B cell (primary cell): ENCODE measurements at regions not wholly inside any gene's neighbourhood (a gene's known extent, or its start where the extent isn't known, plus 50 kb on each side); places are given as distances from the start of the nearest gene placed in this dataset.

Source experiments
- ATAC-seq: fragments of 200-7000 bp; cut with Tn5 transposase; one replicate; pipeline ENCODE4 v1.10.0; 2021; ENCODE audit warnings: low read depth, mild to moderate bottlenecking, moderate number of reproducible peaks, moderate library complexity
- CTCF ChIA-PET: fragments of 350-600 bp; sonication (Branson Sonifier 250); formaldehyde crosslinking; loops from one replicate; lab custom pipeline; 2021; ENCODE audit warnings: antibody characterized with exemption, inconsistent platforms; lab: Charles Lee
- POLR2A ChIA-PET: fragments of 350-600 bp; sonication (Branson Sonifier 250); formaldehyde crosslinking; loops from one replicate; lab custom pipeline; 2021; ENCODE audit warnings: antibody characterized with exemption; lab: Charles Lee
- DNase-seq: peaks from one replicate; pipeline ENCODE4 v3.0.0; 2013
- H2AFZ ChIP-seq: 2 replicates; pipeline ENCODE4 v1.6.1; 2012; ENCODE audit warnings: mild to moderate bottlenecking, low read depth, low read length; ENCODE audit not compliant: insufficient read depth, poor library complexity, severe bottlenecking
- H3K27ac ChIP-seq, 2 donors: 1 replicate in 1 of 2; 2 replicates in 1 of 2; pipeline ENCODE4 v1.5.1; 2012 to 2013; ENCODE audit warnings: low read length in 2 of 2, mild to moderate bottlenecking in 2 of 2, moderate library complexity in 1 of 2
- H3K27me3 ChIP-seq, 4 experiments: fragments of 200-600 bp in 1 of 4; sonication (generic) in 1 of 4; replicated peaks in 1 of 4; 1 replicate in 2 of 4; 2 replicates in 2 of 4; pipeline versions ENCODE4 v1.6.1 to v1.7.0; 2013 to 2016; ENCODE audit warnings: low read length in 3 of 4, mild to moderate bottlenecking in 2 of 4, mixed read lengths in 1 of 4, moderate library complexity in 1 of 4; ENCODE audit not compliant: insufficient read depth in 4 of 4, control insufficient read depth in 3 of 4; ENCODE audit errors: control extremely low read depth in 1 of 4
- H3K36me3 ChIP-seq, 2 experiments: replicated peaks in 1 of 2; 1 replicate in 1 of 2; 2 replicates in 1 of 2; pipeline versions ENCODE4 v1.6.1 to v1.7.1; 2013; ENCODE audit warnings: low read length in 1 of 2; ENCODE audit not compliant: insufficient read depth in 2 of 2, control insufficient read depth in 1 of 2; ENCODE audit errors: control extremely low read depth in 1 of 2, extremely low read depth in 1 of 2
- H3K4me1 ChIP-seq, 2 donors: fragments of 200-600 bp in 1 of 2; sonication (generic) in 1 of 2; 1 replicate in 1 of 2; 2 replicates in 1 of 2; pipeline versions ENCODE4 v1.5.1 to v1.6.1; 2013 to 2017; ENCODE audit warnings: low read length in 2 of 2; ENCODE audit not compliant: control insufficient read depth in 2 of 2, insufficient read depth in 2 of 2
- H3K4me2 ChIP-seq: replicated peaks from 2 replicates; pipeline ENCODE3; 2012; ENCODE audit warnings: mild to moderate bottlenecking, low read depth, low read length; ENCODE audit not compliant: poor library complexity, severe bottlenecking
- H3K4me3 ChIP-seq, 5 experiments: fragments of 200-600 bp in 1 of 5; sonication (generic) in 1 of 5; 1 replicate in 3 of 5; 2 replicates in 2 of 5; pipeline versions ENCODE4 v1.5.1 to v1.7.0; 2011 to 2016; ENCODE audit warnings: low read length in 4 of 5, mild to moderate bottlenecking in 4 of 5, low read depth in 2 of 5, control low read depth in 1 of 5, moderate library complexity in 1 of 5; ENCODE audit not compliant: insufficient read depth in 1 of 5; ENCODE audit errors: control extremely low read depth in 1 of 5, extremely low read depth in 1 of 5
- H3K79me2 ChIP-seq: fragments of 200-600 bp; sonication (generic); one replicate; pipeline ENCODE4 v1.6.0; 2016; ENCODE audit warnings: low read length; ENCODE audit not compliant: control insufficient read depth, insufficient read depth
- H3K9ac ChIP-seq: fragments of 200-600 bp; sonication (generic); 2 replicates; pipeline ENCODE4 v1.6.1; 2017; ENCODE audit warnings: mild to moderate bottlenecking, low read length, moderate library complexity
- H3K9me3 ChIP-seq, 3 donors: one replicate each; pipeline versions ENCODE4 v1.6.1 to v1.7.1; 2013; ENCODE audit warnings: low read length in 2 of 3; ENCODE audit not compliant: control insufficient read depth in 2 of 3, insufficient read depth in 1 of 3; ENCODE audit errors: control extremely low read depth in 1 of 3
- H4K20me1 ChIP-seq: 2 replicates; pipeline ENCODE4 v1.6.0; 2012; ENCODE audit warnings: mild to moderate bottlenecking, low read length; ENCODE audit not compliant: insufficient read depth, control insufficient read depth, poor library complexity, severe bottlenecking
- H3K27ac Mint-ChIP-seq: one replicate; pipeline ENCODE4 v1.8.0; 2021; ENCODE audit warnings: mixed read lengths
- H3K27me3 Mint-ChIP-seq: one replicate; pipeline ENCODE4 v1.8.0; 2021; ENCODE audit warnings: mixed read lengths
- H3K4me1 Mint-ChIP-seq: one replicate; pipeline ENCODE4 v1.8.0; 2021; ENCODE audit warnings: mixed read lengths
- H3K4me3 Mint-ChIP-seq: one replicate; pipeline ENCODE4 v1.8.0; 2021; ENCODE audit warnings: mixed read lengths
- H3K9me3 Mint-ChIP-seq: one replicate; pipeline ENCODE4 v1.8.0; 2022; ENCODE audit warnings: mixed read lengths; ENCODE audit not compliant: insufficient read depth
- EZH2 ChIP-seq: IDR thresholded peaks from 2 replicates; pipeline ENCODE4 v1.6.1; 2012; ENCODE audit warnings: borderline replicate concordance, low read depth, mild to moderate bottlenecking, moderate library complexity, low read length; ENCODE audit not compliant: insufficient read depth, poor library complexity, severe bottlenecking
- WGBS: methylation state at CpG from one replicate; pipeline ENCODE4 v1.1.5; 2013; ENCODE audit warnings: missing lambda C conversion rate; ENCODE audit not compliant: insufficient coverage; 5-methylcytosine and 5-hydroxymethylcytosine counted together
- intact Hi-C: fragments of 100-400 bp; cut with micrococcal nuclease; formaldehyde crosslinking; loops from one replicate; pipeline ENCODE4 v1.10.0; 2022
- TF ChIP-seq, protein P1 (sequence below): fragments of 200-600 bp; IDR thresholded peaks from one replicate; pipeline ENCODE4 v1.8.0; 2022; ENCODE audit warnings: antibody characterized with exemption, mild to moderate bottlenecking

DNA sequence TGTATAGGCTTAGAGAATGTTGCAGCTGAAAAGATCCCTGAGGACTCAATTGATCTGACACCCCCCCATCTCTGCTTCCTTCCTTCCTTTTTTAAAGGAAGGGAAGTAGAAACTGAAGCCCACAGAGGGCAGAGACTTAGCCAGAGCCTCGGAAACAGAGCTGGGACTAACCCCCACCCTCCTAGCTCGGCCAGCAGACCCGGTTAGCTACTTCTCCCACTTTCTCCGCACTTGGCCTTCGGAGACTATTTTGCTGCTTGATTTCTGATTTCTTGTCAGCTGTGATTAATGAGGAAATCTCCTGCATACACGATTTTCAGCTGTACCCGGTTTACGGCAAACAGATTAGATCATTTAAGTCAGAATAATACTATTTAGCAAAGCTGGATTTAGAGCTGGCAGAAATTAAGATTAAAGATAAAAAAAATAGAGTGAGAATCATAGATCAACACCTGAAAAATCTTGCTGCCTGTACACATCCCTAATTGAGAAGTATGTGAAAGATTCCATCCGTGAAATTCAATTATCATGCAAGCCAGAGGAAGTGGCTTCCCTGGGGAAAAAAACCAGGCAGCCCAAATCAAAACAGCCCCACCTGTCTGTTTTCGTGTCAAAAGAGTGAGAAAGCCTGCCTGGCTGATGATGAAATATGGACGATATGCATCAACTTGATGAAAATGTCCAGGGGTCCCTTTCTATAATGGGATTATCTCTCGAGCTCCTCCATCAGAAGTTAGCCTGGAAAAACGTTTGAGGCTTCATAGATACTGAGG is 159.5 kb upstream of the SHB start:
- no peak overlapping the region for H3K4me3 Mint-ChIP-seq
- H3K4me3 ChIP-seq, result no peak overlapping the region
- H3K27ac Mint-ChIP-seq, result no peak overlapping the region
- H3K27ac ChIP-seq, result no peak overlapping the region
- peaks cover 13% of the 10 kb centered on the region for H3K4me1 Mint-ChIP-seq
- H3K9me3 Mint-ChIP-seq, result no peaks in the 10 kb centered on the region
- H3K9me3 ChIP-seq, result no peaks in the 10 kb centered on the region
- H2AFZ ChIP-seq, result no peak overlapping the region
- no peaks in the 10 kb centered on the region for H4K20me1 ChIP-seq
- peaks cover 54% of the 10 kb centered on the region for H3K27me3 Mint-ChIP-seq
- H3K4me1 ChIP-seq, result peaks cover 3 to 11% of the 10 kb centered on the region in 2 donors
- intact Hi-C loops, result loop anchor here (10.0 kb wide), 1 partner anchor 54 kb away; no protein-coding TSS in a partner anchor
- no peak overlapping the region for H3K4me2 ChIP-seq
- H3K79me2 ChIP-seq, result no peaks in the 10 kb centered on the region
- no CpG with 5 or more reads among the region's 13 CpGs for WGBS
- ChIA-PET CTCF (no interaction called here), POLR2A (no interaction called here)
- H3K27me3 ChIP-seq, result peaks cover 0 to 12% (median 3%) of the 10 kb centered on the region in 4 experiments
- no peak for DNase-seq
- H3K9ac ChIP-seq, result no peak overlapping the region
- ATAC-seq, result no peak
- TF ChIP-seq, protein P1, sequence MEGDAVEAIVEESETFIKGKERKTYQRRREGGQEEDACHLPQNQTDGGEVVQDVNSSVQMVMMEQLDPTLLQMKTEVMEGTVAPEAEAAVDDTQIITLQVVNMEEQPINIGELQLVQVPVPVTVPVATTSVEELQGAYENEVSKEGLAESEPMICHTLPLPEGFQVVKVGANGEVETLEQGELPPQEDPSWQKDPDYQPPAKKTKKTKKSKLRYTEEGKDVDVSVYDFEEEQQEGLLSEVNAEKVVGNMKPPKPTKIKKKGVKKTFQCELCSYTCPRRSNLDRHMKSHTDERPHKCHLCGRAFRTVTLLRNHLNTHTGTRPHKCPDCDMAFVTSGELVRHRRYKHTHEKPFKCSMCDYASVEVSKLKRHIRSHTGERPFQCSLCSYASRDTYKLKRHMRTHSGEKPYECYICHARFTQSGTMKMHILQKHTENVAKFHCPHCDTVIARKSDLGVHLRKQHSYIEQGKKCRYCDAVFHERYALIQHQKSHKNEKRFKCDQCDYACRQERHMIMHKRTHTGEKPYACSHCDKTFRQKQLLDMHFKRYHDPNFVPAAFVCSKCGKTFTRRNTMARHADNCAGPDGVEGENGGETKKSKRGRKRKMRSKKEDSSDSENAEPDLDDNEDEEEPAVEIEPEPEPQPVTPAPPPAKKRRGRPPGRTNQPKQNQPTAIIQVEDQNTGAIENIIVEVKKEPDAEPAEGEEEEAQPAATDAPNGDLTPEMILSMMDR, result no peak
- TF ChIP-seq EZH2, result no peak
- H3K36me3 ChIP-seq, result no peaks in the 10 kb centered on the region

DNA sequence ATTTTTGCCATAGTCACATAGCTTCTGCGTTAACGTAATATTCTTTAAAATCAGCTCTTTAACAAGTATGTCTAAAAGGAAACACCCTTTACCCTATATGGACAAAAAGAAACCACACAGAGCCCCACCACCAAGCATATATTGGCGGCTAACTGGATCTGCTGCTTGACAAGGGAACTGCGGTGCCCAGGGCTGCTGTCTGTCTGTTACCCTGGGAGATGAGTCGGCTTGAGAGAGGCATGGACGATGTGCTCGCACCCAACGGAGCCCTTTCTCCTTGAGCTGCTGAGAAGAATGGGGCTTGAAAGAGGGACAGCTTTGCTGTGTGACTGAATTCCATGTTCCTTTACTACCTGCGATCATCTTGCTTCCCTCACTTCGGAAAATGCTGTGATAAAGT is 158.6 kb upstream of the SHB start:
- POLR2A ChIA-PET, result no interaction called here
- no peak overlapping the region for H3K9ac ChIP-seq
- no peaks in the 10 kb centered on the region for H3K79me2 ChIP-seq
- peaks cover 52% of the 10 kb centered on the region for H3K27me3 Mint-ChIP-seq
- no peaks in the 10 kb centered on the region for H3K36me3 ChIP-seq
- 15% methylated on average over 5 of the region's 10 CpGs for WGBS
- TF ChIP-seq EZH2, result no peak
- TF ChIP-seq, protein P1, result no peak
- peaks cover 3 to 11% of the 10 kb centered on the region in 2 donors for H3K4me1 ChIP-seq
- ATAC-seq, result no peak
- H3K4me3 Mint-ChIP-seq, result no peak overlapping the region
- no peak overlapping the region for H3K27ac ChIP-seq
- H3K4me3 ChIP-seq, result no peak overlapping the region
- H3K4me1 Mint-ChIP-seq, result peaks cover 13% of the 10 kb centered on the region
- CTCF ChIA-PET, result no interaction called here
- H4K20me1 ChIP-seq, result no peaks in the 10 kb centered on the region
- peak overlapping the region; percentile 26 for H3K4me2 ChIP-seq
- intact Hi-C loops, result loop anchor here (10.0 kb wide), 1 partner anchor 53 kb away; no protein-coding TSS in a partner anchor
- H3K27ac Mint-ChIP-seq, result no peak overlapping the region
- H2AFZ ChIP-seq, result no peak overlapping the region
- H3K9me3 Mint-ChIP-seq, result no peaks in the 10 kb centered on the region
- peaks cover 0 to 12% (median 1%) of the 10 kb centered on the region in 4 experiments for H3K27me3 ChIP-seq
- no peak for DNase-seq
- H3K9me3 ChIP-seq, result no peaks in the 10 kb centered on the region
